HG03342 (cell line): ENCODE measurements at regions not wholly inside any gene's neighbourhood (a gene's known extent, or its start where the extent isn't known, plus 50 kb on each side); places are given as distances from the start of the nearest gene placed in this dataset.
A peak's percentile ranks its signal among the peaks of the same experiment; 100 is the strongest.
"Not testable (repeated sequence)": the region's sequence is repeated elsewhere in the genome, so short reads cannot be mapped to it uniquely, and the experiment has no call there.

ENCODE experiments used
- ATAC-seq: cut with Tn5 transposase; IDR thresholded peaks from one replicate; pipeline ENCODE4 v1.9.1; 2021; ENCODE audit warnings: mild to moderate bottlenecking, moderate library complexity; ENCODE audit not compliant: unreplicated experiment

DNA sequence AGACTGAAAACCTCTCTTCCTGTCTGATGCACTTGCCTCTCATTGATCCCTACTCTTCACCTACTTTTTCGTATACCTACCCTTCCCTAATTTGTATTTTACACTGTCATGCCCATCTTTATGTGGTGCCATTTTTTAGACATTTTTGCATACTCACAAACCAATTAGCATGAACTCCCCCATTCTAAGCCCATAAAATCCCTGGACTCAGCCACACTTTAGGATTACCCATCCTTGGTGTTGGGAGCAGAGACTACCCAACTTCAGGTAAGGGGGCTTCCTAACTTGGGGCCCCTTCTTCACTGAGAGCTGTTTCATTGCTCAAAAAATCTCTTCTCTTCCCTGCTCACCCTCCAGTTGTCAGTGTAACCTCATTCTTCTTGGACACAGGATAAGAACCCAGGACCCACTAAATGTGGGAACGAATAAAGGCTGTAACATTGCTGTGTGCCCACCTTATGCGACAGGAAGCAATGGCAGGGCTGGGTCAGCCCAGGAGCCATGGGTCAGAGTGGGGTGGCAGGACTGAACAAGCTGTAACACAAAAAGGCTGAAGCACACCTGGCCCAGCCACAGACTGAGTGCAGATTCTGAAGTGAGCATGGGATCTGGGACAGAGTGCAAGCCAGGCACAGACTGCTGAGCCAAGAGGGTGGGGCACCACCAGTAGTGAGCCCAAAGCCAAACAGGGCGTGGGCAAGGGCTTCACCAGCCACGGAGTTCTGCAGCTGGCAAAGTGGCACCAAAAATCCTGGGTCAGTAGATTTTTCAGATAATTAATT lies 789.1 kb upstream of the HS3ST5 start:
- ATAC-seq = no peak

DNA sequence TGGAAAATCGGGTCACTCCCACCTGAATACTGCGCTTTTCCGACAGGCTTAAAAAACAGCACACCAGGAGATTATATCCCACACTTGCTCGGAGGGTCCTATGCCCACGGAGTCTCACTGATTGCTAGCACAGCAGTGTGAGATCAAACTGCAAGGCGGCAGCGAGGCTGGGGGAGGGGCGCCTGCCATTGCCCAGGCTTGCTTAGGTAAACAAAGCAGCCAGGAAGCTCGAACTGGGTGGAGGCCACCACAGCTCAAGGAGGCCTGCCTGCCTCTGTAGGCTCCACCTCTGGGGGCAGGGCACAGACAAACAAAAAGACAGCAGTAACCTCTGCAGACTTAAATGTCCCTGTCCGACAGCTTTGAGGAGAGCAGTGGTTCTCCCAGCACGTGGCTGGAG lies 778.7 kb upstream of the HS3ST5 start:
- not testable (repeated sequence) for ATAC-seq

DNA sequence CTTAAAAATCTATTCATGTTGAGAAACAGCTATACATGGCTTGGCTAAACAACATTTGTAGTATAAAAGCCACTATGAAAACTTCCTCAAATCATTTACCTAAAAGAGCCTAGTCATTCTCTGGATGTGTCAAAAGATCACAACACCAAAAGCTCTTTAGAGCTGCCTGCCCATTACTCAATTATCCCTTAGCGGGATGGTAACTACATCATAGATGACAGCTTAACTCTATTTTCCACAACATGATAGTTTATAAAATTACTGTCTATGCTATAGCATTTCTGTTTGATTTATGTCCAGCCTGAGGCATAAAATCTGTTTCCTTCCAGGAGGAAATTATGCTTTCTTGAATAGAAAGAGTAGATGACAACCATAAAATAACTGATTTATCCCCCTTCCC lies 777.6 kb upstream of the HS3ST5 start:
- no peak for ATAC-seq

GRCh38 chr6:115091461-115091860 lies 748.6 kb upstream of the HS3ST5 start:
- ATAC-seq = no peak

GRCh38 chr6:115078555-115078954 lies 735.7 kb upstream of the HS3ST5 start:
- no peak for ATAC-seq

- ATAC-seq = no peak
Measured at GRCh38 chr6:115071962-115072361, 729.1 kb upstream of the HS3ST5 start.

DNA sequence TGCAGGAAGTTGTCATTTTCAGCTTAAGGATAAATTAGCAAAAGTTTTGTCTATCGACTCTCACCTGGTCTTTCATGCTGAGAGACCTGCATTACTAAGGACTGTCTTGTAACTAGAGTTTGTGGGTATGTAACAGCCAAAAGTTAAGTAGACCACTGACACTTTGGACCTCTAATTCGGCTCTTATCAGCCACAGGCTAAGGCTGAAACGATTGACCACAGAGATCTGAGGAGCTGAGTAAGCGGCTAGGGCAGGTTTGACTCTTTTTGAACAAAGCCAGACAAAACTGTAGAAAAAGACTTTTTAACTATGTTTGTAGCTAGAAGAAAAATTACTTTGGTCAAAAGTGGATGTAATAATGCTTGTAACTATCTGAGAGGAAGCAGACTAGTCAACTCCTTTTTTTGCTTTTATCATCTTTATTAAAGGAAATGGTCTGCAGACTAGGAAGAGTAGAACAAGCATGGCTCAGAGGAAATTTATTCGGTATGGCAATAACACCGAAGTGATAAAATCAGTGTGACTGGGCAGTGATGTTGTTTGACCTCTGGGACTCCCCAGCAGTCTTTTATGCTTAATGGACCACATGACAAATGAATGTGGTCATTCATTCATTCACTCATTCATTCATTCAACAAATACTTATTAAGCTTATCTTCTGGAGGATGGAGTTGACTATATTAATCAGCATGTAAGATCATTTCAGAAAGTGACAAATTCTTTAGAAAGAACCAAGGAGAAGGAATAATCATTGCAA lies 725.0 kb upstream of the HS3ST5 start:
- no peak for ATAC-seq

- ATAC-seq = no peak
Measured at GRCh38 chr6:115064680-115065079, 721.9 kb upstream of the HS3ST5 start.

- no peak for ATAC-seq
Measured at GRCh38 chr6:115060581-115060980, 717.8 kb upstream of the HS3ST5 start.

- ATAC-seq = peak; percentile 66
Measured at GRCh38 chr6:115058414-115059211, 715.8 kb upstream of the HS3ST5 start.

DNA sequence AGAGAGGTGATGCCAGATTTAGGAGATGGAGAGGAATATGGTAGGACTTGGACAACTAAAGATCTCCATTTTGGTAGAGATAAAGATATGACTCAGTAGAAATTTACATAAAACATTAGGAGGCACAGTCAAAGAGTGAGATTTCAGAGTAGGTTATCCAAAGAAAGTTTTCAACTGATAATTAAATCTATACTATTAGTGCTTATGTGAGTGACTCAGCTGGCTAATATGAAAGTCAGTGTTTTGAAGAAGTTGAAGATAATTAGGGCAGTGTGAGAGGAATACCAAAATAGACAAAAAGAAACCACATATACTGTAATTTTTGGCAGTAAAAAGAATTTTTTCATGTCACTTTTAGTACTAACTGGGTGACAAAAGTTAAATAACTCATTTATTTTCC lies 712.8 kb upstream of the HS3ST5 start:
- no peak for ATAC-seq

GRCh38 chr6:115054242-115054641 lies 711.4 kb upstream of the HS3ST5 start:
- ATAC-seq = not testable (repeated sequence)

DNA sequence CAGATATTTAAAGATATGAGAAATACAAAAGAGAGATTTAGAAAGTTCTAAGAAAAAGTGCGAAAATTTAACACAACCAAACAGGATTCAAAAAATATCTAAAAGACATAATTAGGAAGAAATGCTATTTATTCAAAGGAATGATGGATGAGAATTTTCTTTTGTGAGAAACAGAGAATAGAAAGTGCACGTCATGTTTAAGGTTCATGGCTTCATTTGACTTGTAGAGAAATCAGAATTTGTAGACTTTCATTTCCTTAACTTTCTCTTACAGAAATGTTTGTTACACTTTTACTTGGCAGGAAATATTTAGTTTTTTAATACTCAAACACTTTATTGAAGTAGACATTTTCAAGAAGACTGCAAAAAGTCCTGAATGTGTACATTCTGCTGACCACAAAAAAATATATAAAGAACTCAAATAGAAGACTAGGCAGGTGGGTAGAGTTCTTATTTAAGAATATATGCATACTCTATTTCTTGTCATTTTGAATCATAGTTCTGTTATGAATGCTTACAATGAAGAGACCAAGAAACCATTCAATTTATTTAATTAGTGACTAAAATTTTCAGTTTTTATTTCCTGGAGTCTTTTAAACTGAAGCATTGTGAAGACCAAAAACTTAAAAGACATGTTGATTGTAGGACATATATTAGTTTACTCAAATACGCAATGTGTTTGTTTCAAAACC lies 710.5 kb upstream of the HS3ST5 start:
- no peak for ATAC-seq

DNA sequence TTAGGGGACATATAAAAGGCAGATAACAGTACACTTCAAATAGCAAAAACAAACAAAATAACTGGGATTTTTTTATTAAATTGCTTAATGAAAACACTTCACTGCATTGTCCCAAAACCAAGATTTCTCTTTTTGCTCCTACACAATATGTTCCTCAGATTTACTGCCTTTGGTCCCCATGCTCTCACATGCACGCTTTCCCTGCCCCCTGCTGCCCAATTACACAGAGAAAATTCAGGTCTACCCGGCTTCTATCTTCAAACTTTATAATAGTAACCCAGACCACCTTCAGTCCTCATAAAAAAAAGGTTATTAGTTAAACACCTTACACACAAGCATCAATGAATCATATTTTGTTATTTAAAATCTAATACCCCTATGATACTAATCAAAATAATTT lies 673.8 kb upstream of the HS3ST5 start:
- ATAC-seq = no peak

- no peak for ATAC-seq
Measured at GRCh38 chr6:115004982-115005381, 662.2 kb upstream of the HS3ST5 start.

- ATAC-seq = no peak
Measured at GRCh38 chr6:115004204-115004603, 661.4 kb upstream of the HS3ST5 start.

GRCh38 chr6:115001731-115002350 lies 659.0 kb upstream of the HS3ST5 start:
- ATAC-seq = no peak

GRCh38 chr6:115000736-115001135 lies 657.9 kb upstream of the HS3ST5 start:
- no peak for ATAC-seq

GRCh38 chr6:114998492-114998891 lies 655.7 kb upstream of the HS3ST5 start:
- ATAC-seq = no peak

DNA sequence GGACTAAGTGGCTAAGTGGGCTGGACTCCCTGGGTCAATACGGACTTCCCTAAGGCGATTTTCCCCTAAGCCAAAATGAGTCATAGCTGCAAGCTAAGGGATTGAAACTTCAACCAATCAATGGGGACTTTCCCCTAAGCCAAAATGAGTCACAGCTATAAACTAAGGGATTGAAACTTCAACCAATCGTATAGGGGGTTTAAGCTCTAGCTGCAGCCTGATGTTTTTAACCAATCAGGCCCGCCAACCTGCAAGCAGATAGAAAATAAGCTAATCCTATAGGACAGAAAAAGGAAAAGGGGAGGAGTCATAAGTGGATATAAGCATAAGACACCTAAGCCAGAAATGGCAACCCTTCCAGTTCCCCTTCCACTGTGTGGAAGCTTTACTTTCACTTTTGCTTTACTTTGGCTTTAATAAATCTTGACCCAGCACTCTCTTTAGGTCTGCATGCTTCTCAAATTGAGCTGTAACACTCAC lies 655.0 kb upstream of the HS3ST5 start:
- peak; percentile 79 for ATAC-seq
